ENCODE measurements at regions not wholly inside any gene's neighbourhood (a gene's known extent, or its start where the extent isn't known, plus 50 kb on each side); places are given as distances from the start of the nearest gene placed in this dataset.

- H2AFZ ChIP-seq (ENCODE audit: low read length): no peak overlapping the region
- no peaks in the 10 kb centered on the region for H3K9me2 ChIP-seq (replicated peaks; ENCODE audit: low read length)
- H3K9me3 ChIP-seq (ENCODE audit: low read length): no peaks in the 10 kb centered on the region
- no peaks in the 10 kb centered on the region for H4K20me1 ChIP-seq (ENCODE audit: low read length)
- no peaks in the 10 kb centered on the region for H3K36me3 ChIP-seq (ENCODE audit: low read depth, low read length)
- H3K27me3 ChIP-seq (ENCODE audit: low read length): no peaks in the 10 kb centered on the region
- H3K9ac ChIP-seq (ENCODE audit: low read length): no peak overlapping the region
- H3F3A ChIP-seq (ENCODE audit: low read length, unreplicated experiment): no peaks in the 10 kb centered on the region
- H3K27ac ChIP-seq (ENCODE audit: low read length): no peak overlapping the region
- TF ChIP-seq EZH2 (IDR thresholded peaks at IDR 0.05; ENCODE audit: low read length, unreplicated experiment) (no peak), EZH2phosphoT487 (IDR thresholded peaks at IDR 0.05; ENCODE audit: borderline replicate concordance, low read length) (no peak)
- TF ChIP-seq, protein P1, sequence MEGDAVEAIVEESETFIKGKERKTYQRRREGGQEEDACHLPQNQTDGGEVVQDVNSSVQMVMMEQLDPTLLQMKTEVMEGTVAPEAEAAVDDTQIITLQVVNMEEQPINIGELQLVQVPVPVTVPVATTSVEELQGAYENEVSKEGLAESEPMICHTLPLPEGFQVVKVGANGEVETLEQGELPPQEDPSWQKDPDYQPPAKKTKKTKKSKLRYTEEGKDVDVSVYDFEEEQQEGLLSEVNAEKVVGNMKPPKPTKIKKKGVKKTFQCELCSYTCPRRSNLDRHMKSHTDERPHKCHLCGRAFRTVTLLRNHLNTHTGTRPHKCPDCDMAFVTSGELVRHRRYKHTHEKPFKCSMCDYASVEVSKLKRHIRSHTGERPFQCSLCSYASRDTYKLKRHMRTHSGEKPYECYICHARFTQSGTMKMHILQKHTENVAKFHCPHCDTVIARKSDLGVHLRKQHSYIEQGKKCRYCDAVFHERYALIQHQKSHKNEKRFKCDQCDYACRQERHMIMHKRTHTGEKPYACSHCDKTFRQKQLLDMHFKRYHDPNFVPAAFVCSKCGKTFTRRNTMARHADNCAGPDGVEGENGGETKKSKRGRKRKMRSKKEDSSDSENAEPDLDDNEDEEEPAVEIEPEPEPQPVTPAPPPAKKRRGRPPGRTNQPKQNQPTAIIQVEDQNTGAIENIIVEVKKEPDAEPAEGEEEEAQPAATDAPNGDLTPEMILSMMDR (conservative IDR thresholded peaks at IDR 0.05; ENCODE audit: low read depth, low read length): no peak
- no peak for ATAC-seq
- H3K4me1 ChIP-seq (ENCODE audit: insufficient read depth, low read length): peaks cover 25% of the 10 kb centered on the region
- H3K79me2 ChIP-seq (ENCODE audit: low read length): no peaks in the 10 kb centered on the region
- DNase-seq: no peak
- no peak overlapping the region for H3K4me2 ChIP-seq (ENCODE audit: low read length)
- no peak overlapping the region for H3K4me3 ChIP-seq (ENCODE audit: low read length)
- BruUV-seq (replicated peaks): no TSS peak
- intact Hi-C loops (cut with micrococcal nuclease): no loop called here
- CTCF ChIA-PET: no interaction called here
- POLR2A ChIA-PET (ENCODE audit: unreplicated experiment): no interaction called here
Observed at GRCh38 chr9:99437145-99437544, 215.1 kb downstream of the SEC61B start.

- ChIA-PET POLR2A (ENCODE audit: unreplicated experiment) (no interaction called here), CTCF (no interaction called here)
- H3K27ac ChIP-seq (ENCODE audit: low read length): no peak overlapping the region
- H3K4me2 ChIP-seq (ENCODE audit: low read length): no peak overlapping the region
- no peaks in the 10 kb centered on the region for H3K9me3 ChIP-seq (ENCODE audit: low read length)
- no peaks in the 10 kb centered on the region for H3K79me2 ChIP-seq (ENCODE audit: low read length)
- no peak overlapping the region for H3K9ac ChIP-seq (ENCODE audit: low read length)
- no peaks in the 10 kb centered on the region for H3K9me2 ChIP-seq (replicated peaks; ENCODE audit: low read length)
- TF ChIP-seq EZH2phosphoT487 (IDR thresholded peaks at IDR 0.05; ENCODE audit: borderline replicate concordance, low read length) (no peak), EZH2 (IDR thresholded peaks at IDR 0.05; ENCODE audit: low read length, unreplicated experiment) (no peak)
- TF ChIP-seq, protein P1 (conservative IDR thresholded peaks at IDR 0.05; ENCODE audit: low read depth, low read length): no peak
- intact Hi-C loops (cut with micrococcal nuclease): no loop called here
- H3K36me3 ChIP-seq (ENCODE audit: low read depth, low read length): no peaks in the 10 kb centered on the region
- BruUV-seq (replicated peaks): no TSS peak
- H2AFZ ChIP-seq (ENCODE audit: low read length): no peak overlapping the region
- H3K27me3 ChIP-seq (ENCODE audit: low read length): no peaks in the 10 kb centered on the region
- ATAC-seq: no peak
- no peak overlapping the region for H3K4me3 ChIP-seq (ENCODE audit: low read length)
- no peaks in the 10 kb centered on the region for H3F3A ChIP-seq (ENCODE audit: low read length, unreplicated experiment)
- peaks cover 17% of the 10 kb centered on the region for H3K4me1 ChIP-seq (ENCODE audit: insufficient read depth, low read length)
- H4K20me1 ChIP-seq (ENCODE audit: low read length): no peaks in the 10 kb centered on the region
- no peak for DNase-seq
Observed at GRCh38 chr9:99438596-99438995, 216.5 kb downstream of the SEC61B start.

DNA sequence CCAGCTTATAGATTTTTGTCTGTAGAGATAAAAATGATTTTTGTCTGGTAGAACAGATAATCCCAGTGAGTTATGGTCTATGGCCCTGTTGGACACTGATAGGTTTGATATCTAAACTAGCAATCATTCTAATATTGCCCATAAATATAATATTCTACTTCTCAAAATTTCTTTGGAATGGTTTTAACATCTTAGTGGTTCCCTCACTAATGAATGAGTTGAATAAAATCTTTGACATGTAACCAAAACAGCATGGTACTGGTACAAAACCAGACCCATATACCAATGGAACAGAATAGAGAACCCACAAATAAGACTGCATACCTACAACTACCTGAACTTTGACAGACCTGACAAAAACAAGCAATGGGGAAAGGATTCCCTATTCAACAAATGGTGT is 219.7 kb downstream of the SEC61B start:
- no peak overlapping the region for H3K4me3 ChIP-seq (ENCODE audit: low read length)
- no peak overlapping the region for H3K27ac ChIP-seq (ENCODE audit: low read length)
- DNase-seq: no peak
- H3F3A ChIP-seq (ENCODE audit: low read length, unreplicated experiment): no peaks in the 10 kb centered on the region
- TF ChIP-seq EZH2 (IDR thresholded peaks at IDR 0.05; ENCODE audit: low read length, unreplicated experiment) (no peak), EZH2phosphoT487 (IDR thresholded peaks at IDR 0.05; ENCODE audit: borderline replicate concordance, low read length) (no peak)
- TF ChIP-seq, protein P1 (conservative IDR thresholded peaks at IDR 0.05; ENCODE audit: low read depth, low read length): no peak
- intact Hi-C loops (cut with micrococcal nuclease): no loop called here
- H3K4me2 ChIP-seq (ENCODE audit: low read length): no peak overlapping the region
- ATAC-seq: no peak
- H2AFZ ChIP-seq (ENCODE audit: low read length): no peak overlapping the region
- peaks cover 10% of the 10 kb centered on the region for H3K4me1 ChIP-seq (ENCODE audit: insufficient read depth, low read length)
- no peaks in the 10 kb centered on the region for H3K36me3 ChIP-seq (ENCODE audit: low read depth, low read length)
- H3K9ac ChIP-seq (ENCODE audit: low read length): no peak overlapping the region
- H4K20me1 ChIP-seq (ENCODE audit: low read length): no peaks in the 10 kb centered on the region
- H3K79me2 ChIP-seq (ENCODE audit: low read length): no peaks in the 10 kb centered on the region
- H3K9me2 ChIP-seq (replicated peaks; ENCODE audit: low read length): no peaks in the 10 kb centered on the region
- ChIA-PET POLR2A (ENCODE audit: unreplicated experiment) (no interaction called here), CTCF (no interaction called here)
- H3K9me3 ChIP-seq (ENCODE audit: low read length): no peaks in the 10 kb centered on the region
- H3K27me3 ChIP-seq (ENCODE audit: low read length): no peaks in the 10 kb centered on the region
- BruUV-seq (replicated peaks): no TSS peak

Measured in PC-3 (cell line).